IPS-18c (cell line): ENCODE measurements at regions not wholly inside any gene's neighbourhood (a gene's known extent, or its start where the extent isn't known, plus 50 kb on each side); places are given as distances from the start of the nearest gene placed in this dataset.

Experiments used
- H3K4me3 ChIP-seq: 2 replicates; pipeline ENCODE4 v1.7.0; 2013; ENCODE audit warnings: low read depth, mild to moderate bottlenecking, low read length, moderate library complexity; ENCODE audit not compliant: insufficient read depth
- H3K9me3 ChIP-seq: one replicate; pipeline ENCODE4 v1.6.1; 2013; ENCODE audit warnings: mild to moderate bottlenecking, low read length, moderate library complexity; ENCODE audit not compliant: control insufficient read depth, insufficient read depth

DNA sequence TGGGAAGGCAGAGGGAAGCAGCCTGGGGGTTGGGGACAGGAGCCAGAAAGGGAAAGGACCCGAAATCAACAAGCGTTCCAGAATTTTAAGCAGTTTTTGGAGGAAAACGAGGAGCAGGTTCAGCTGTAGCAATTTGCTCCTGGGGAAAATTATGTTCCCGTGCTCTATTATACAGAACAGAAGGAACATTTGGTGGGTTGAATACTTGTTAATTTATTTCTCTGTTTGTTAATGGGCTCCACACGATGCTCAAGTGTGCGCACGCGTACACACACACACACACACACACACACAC, 149.2 kb upstream of the LINGO1 start:
- no peaks in the 10 kb centered on the region for H3K9me3 ChIP-seq
- H3K4me3 ChIP-seq: no peak overlapping the region

DNA sequence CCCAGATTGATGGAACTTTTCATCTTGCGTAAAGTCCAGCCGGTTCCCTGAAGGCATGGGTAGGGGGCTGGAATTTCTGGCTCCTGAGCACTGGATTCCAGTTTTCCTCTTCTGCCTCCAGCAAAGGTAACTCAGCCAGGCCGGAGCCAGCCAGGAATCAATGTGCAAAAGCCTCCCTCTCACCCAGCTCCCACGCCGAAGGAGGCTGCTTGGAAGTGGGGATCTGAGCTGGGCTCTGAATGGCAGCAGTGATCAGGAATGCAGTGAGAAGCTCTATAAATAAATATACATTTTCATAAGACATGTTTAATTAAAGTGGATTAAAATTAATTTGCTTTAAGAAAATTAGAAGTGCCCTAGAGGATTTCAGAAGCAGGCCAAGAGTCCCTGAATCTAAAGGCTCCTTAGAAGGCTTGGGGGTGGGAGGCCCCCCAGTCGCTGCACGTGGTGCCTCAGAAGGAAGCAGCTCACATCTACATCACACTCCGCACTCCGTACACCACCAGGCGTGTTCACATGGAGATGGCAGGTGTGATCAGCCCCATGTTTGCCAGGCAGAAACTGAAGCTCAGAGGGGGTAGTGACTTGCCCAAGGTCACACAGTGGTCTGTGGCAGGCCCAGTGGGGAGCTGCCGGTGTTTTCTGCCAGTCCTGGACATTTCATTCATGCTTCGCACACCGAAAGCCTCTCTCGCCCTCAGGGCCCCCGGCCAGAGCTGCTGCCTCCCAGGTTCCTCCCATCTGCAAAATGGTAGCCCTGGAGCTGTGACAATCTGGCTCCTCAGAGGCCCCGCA, 148.6 kb upstream of the LINGO1 start:
- no peaks in the 10 kb centered on the region for H3K9me3 ChIP-seq
- H3K4me3 ChIP-seq: no peak overlapping the region

DNA sequence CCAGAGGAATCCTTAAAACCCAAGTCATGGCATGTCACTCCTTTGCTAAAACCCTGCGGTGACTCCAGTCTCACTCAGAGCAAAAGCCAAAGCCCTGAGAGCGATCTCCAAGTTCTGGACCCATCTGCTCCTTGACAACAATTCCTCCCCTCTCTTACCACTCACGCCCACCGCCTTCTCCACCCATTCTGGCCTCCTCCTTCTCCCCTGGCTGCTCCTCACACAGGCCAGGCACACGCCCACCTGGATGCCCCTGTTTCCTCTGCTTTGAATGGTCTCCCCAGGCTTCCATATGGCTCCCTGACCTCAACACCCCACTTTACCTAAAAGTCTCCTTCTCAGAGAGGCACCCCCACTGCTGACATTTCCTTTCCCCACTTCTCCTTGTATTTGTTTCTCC, 146.1 kb upstream of the LINGO1 start:
- H3K4me3 ChIP-seq: no peak overlapping the region
- no peaks in the 10 kb centered on the region for H3K9me3 ChIP-seq

DNA sequence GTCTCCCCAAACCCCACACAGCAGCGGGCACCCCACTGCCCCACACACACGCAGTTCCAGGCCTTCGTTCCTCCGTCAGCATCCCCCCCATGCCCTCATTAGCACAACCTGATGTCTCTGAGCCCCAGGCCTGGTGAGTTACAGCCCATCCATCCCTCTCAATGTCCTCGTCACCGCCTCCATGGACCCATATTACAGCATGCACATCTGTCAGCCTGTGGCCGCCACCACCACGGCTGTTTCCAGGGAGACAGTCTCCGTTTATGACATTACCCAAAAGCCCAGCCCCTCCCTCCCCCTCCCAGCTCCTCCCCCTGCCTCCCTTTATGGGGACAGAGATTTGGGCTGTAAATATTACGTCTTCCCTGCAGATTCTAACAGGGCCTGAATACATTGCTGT, 143.1 kb upstream of the LINGO1 start:
- H3K9me3 ChIP-seq: no peaks in the 10 kb centered on the region
- H3K4me3 ChIP-seq: no peak overlapping the region

DNA sequence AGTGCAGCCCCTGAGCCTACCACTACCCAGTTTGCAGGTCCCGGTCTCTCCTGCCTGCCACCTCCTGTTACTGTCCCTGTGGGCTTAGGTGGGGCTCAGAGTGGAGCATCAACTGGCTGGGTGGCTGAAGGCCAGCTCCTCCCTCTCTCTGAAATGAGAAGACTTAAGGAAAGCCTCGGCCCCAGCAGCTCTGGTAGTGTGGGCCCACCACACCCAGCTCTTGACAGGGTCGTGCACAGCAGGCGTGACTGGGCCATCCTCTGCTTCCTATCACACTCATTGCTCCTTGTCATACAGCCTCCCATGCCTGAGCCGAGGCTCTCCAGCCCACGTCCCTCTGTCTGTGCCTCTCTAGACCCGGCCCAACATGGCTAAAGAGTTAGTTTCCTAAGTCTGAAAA, 142.7 kb upstream of the LINGO1 start:
- H3K4me3 ChIP-seq: no peak overlapping the region

DNA sequence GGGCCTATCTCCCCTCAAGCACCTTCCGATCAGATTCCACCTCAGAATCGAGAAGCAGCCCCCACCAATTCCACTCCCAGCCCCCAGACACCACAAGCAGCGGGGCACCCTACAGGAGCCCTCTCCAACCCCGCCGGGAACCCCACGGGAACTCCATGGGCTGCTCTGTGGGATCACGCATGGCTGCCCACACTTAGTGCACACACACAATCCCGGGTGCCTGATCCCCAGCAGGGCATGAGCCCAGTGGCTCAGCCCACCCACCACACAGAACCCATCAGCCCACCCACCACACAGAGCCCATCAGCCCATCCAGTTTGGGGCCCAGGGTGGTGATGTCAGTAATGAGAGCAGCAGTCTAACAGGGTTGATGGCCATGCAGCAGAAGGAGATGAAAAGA, 141.6 kb upstream of the LINGO1 start:
- Histone ChIP-seq H3K9me3 (no peaks in the 10 kb centered on the region), H3K4me3 (no peak overlapping the region)

More for the DNA sequence above, 142.7 kb upstream of the LINGO1 start:
- H3K9me3 ChIP-seq: no peaks in the 10 kb centered on the region

DNA sequence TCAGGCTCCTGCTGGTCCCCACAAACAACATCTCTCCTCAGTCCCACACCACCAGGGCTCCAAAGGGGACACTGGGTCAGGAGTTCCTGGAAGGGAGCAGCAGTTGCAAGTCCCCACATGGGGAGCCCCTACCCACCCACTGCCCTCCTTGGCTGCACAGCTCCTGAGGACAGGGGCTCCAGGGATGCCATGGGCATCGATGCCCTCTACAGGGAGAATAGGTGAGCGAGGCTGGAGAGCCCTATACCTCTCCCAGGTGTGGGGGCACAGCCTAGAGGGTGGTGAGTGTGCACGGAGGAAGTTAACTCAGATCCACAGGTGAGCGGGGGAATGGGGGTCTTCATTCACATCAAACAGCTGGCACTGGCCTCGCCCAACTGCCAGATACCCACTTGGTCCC, 141.2 kb upstream of the LINGO1 start:
- no peak overlapping the region for H3K4me3 ChIP-seq
- H3K9me3 ChIP-seq: no peaks in the 10 kb centered on the region

DNA sequence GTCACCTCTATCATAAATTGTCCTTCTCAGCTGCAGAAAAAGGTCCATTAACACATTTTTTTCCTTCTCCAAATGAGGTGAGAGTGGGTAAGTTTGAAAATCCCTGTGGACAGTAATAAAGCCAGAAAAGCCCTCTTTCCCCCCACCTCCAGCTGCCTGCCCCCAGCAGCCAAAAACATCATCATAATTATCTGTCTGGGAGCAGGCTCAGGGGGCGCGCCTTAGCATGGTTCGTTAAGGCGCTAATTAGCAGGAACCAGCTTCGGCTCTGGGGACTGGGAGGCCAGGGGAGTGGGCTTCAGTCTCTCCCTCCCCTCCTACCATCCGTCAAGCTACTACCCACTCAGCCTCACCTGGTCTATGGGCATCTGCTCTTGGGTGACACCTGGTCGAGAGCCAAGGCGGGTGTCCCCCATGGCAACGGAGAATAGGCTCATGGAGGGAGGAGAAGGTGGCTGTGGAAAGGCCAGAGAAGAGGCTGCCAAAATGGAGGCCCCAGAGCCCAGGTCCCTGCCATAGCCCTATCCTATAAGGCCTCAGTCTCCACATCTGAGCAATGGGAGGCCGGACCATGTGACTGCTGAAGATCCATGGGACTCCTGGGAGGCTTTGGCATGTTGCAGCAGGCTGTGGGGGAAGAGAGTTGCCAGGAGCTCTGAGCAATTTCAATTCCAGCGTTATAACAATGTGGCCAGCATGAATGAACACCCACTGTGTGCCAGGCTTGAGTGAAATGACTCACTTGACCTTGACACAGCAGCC, 140.1 kb upstream of the LINGO1 start:
- H3K9me3 ChIP-seq: no peaks in the 10 kb centered on the region

DNA sequence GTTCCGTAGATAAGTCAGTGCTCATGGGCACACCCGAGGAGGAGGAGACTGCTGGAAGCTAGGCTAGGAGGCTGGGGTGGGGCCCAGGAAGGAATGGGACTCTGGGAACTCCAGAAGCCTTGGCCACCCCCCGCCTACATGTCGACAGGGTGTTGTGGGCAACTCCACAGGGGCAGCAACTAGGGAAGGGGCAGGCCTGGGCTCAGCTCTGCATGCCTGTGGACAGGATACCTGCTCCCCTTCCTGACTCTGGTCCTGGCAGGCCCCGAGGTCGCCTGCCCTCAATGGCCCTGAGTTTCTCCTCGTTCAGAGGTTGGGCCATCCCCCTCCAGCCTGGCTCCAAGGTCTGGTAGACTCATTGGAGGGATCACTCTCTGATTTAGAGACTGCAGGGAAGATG, 138.9 kb upstream of the LINGO1 start:
- H3K9me3 ChIP-seq: no peaks in the 10 kb centered on the region
- no peak overlapping the region for H3K4me3 ChIP-seq

More for the DNA sequence above, 140.1 kb upstream of the LINGO1 start:
- H3K4me3 ChIP-seq: no peak overlapping the region

DNA sequence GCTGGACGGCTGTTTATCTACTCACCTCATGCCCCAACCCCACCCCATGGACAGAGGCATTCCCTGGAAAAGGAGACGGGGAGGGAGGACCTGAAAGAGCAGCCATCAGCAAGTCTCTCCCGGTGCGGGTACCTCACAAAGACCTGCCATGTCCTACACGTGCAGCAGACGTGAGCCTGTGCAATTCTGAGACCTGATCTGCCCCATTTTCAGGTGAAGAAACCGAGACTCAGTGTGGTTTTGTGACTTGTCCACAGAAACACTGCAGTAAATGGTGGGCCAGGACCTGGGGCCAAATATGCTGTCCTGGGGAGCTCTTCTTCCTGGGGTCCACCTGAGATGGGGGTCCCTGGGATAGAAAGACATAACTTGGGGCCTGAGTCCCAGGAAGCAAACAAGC, 137.0 kb upstream of the LINGO1 start:
- H3K4me3 ChIP-seq: no peak overlapping the region
- no peaks in the 10 kb centered on the region for H3K9me3 ChIP-seq

DNA sequence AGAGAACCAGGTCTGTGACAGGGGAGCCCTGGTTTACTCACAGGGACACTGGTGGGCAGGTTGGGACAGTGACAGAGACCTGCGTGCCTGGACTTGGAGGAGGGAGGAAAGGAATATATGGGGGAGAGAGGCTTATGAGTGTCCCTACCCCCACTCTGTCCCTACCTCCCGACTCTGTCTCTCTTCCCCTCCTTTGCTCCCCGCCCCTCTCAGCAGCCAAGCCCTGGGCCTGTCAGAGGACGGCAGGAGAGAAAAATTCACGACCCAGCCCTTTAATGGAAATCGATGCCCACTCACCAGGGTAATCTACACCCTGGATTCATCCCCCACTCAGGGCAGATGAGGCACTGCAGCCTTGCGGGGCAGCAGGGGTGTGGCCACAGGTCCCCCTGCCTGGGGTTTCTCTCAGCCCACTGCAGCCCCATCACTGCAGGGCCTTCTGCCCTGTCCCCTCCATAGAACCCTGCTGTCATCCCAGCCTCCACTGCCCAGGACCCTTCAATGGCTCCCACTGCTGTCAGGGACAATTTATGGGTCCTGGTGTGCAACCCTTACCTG, 135.9 kb upstream of the LINGO1 start:
- no peak overlapping the region for H3K4me3 ChIP-seq
- no peaks in the 10 kb centered on the region for H3K9me3 ChIP-seq

DNA sequence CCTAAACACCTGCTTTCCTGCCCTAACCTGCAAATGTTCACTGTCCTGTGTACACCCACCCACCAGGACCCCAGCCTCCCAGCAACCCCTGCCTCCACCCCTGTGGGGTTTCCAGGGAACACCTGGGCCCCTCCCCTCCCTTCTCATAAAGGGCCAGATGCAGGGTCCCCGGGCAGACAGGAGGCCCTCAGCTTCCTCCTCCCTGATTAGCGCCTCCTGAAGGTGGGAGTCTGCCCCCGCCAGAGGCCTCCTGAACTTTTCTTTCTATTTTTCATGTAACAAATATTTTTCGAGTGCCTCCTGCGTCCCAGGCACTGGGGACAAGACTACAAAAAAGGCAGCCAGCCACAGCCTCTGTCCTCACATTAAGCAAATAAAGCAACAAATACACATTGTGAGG, 135.4 kb upstream of the LINGO1 start:
- Histone ChIP-seq H3K9me3 (no peaks in the 10 kb centered on the region), H3K4me3 (no peak overlapping the region)

DNA sequence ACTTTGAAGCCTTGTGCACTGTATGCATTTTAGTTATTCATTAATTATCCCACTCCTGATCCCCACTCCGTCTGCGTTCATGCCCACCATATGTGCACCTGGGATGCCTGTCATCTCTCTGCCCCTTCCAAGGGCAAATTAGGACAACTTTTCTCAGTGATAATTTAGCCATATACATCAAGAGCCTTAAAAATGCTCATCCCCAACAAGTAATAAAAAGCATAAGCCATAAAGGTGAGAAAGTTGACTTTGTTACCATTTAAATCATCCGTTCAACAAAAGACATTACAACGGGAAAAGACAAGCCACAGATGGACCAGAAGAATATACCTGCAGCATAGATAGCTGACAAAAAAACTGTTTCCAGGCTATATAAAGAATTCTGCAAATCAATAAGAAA, 131.4 kb upstream of the LINGO1 start:
- H3K9me3 ChIP-seq: no peaks in the 10 kb centered on the region
- H3K4me3 ChIP-seq: no peak overlapping the region

DNA sequence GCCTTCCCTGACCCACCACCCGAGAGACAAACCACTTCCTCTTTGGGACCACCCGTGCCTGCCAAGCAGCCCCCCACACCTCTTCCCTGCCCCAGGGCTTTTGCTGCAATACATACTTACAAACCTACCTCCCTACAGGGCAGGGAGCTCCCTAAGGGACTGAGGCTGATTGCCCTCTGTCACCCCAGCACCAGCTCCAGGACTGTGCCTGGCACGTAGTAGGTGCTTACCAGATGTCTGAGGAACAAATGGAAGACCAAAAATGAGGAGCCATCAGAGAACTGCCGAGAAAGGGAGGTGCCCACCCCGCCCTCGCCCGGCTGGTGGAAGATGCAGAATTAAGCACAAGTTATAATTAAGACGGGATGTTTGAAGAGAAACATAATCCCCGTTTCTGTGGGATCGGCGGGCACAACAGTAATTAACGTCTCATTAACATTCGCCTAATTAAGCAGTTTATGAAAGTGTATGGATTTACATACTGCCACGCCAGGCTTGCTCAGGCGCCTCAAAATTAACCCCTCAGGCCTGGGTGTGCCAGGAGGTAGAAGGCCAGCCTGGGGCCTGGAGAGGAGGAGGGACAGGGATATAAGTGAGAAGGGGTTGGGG, 130.1 kb upstream of the LINGO1 start:
- Histone ChIP-seq H3K9me3 (no peaks in the 10 kb centered on the region), H3K4me3 (no peak overlapping the region)

DNA sequence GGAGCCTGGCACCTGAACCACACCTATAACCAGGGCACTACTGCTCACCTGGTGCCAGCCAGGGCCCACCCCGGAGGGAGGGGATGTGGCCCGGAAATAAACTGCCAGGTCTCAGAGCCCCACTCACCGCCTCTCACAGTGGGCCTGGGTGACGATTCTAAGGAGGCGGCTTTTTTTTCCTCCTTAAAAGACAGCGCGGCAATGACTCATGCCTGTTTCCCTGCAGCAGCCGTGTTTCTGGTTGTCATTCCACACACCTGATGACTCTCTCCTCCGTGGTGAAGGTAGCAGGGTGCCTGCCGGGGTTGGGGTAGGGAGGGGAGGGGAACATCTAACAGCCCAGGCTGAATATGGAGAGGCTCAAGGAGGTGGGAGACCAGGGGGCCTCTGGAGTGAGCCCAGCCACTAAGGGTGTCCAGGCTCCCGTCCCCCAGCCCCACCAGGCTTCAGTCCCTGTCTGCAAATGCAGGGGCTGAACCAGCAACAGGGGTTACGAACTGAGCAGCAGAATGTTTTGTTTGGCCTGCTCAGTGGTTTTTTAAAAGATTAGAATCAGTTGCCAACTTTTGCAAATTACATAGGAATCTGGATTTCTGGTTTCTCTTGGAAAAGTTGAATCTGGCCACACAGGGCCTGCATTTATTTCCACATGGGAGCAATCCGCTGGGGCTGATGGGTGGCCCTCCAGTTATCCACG, 127.3 kb upstream of the LINGO1 start:
- Histone ChIP-seq H3K9me3 (no peaks in the 10 kb centered on the region), H3K4me3 (no peak overlapping the region)

DNA sequence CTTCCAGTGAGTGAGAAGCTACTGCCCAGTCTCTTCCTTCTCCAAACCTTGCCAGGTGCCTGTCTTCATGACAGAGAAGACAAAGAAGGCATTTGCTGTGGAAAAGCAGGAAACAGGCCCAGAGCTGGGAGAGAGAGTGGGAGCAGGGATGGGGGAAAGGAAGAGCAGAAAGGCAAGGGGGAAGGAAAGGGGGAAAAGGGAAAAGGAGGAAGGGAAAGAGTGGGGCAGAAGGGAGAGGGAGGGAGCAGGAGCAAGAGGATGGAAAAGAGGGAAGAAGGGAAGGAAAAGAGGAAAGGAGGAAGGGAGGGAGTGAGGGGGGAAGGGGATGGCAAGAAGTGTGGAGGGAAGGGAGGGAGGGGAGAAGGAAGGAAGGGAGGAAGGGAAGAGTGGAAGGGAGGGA, 121.2 kb upstream of the LINGO1 start:
- H3K4me3 ChIP-seq: no peak overlapping the region
- no peaks in the 10 kb centered on the region for H3K9me3 ChIP-seq

DNA sequence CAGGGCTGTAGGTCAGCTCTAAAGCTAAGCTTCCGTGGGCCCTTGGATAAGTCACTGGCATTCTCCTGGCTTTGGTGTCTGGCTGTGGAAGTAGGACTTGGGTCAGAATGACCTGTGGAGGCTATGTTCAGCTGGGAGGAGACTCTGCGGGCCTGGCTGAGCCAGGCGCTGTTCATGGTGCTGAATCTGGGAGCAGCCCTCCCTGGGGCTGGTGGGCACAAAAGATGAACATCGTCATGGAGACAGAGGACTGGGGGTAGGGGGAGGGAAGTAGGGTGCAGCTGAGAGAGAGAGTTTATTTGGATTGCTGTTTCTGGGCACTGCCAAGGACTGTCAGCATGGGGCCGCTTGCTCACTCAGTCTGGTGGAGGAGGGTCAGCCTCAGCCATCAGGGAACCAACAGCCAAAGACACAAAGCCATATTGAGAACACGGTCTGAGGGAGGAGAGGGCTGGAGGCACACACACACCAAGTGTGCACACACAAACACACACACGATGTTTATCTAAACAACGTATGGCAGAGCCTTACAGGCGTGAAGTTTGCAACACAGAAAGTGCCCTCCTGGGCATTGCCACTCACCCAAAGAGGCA, 120.7 kb upstream of the LINGO1 start:
- H3K9me3 ChIP-seq: no peaks in the 10 kb centered on the region
- no peak overlapping the region for H3K4me3 ChIP-seq
